IMR-90 (cell line): ENCODE measurements at regions not wholly inside any gene's neighbourhood (a gene's known extent, or its start where the extent isn't known, plus 50 kb on each side); places are given as distances from the start of the nearest gene placed in this dataset.

Source experiments
- ATAC-seq: fragments of 200-7000 bp; cut with Tn5 transposase; 2 replicates; pipeline ENCODE4 v1.9.1; 2020; ENCODE audit warnings: low read depth, mild to moderate bottlenecking, moderate library complexity
- BruUV-seq: library from RNA; stranded (reverse); fragments of 400-500 nt; replicated peaks from 2 replicates; lab custom pipeline; 2021; lab: Mats Ljungman, UMichigan
- CTCF ChIA-PET: fragments of 300-600 bp; formaldehyde crosslinking; extraction: SDS; loops from one replicate; lab custom pipeline; 2021; ENCODE audit warnings: antibody characterized with exemption; lab: Yijun Ruan, JAX
- POLR2A ChIA-PET: fragments of 300-600 bp; sonication (Branson Sonifier 250); formaldehyde crosslinking; loops from one replicate; lab custom pipeline; 2022; ENCODE audit warnings: antibody characterized with exemption; ENCODE audit not compliant: unreplicated experiment; lab: Charles Lee
- DNase-seq: peaks from one replicate; pipeline ENCODE4 v3.0.0; 2013
- H2AFZ ChIP-seq: replicated peaks from 2 replicates; pipeline ENCODE3; 2013; ENCODE audit warnings: low read length, mild to moderate bottlenecking; ENCODE audit not compliant: poor library complexity
- H2AK5ac ChIP-seq: 2 replicates; pipeline ENCODE4 v1.6.1; 2013; ENCODE audit warnings: low read depth, low read length, inconsistent platforms
- H2AK9ac ChIP-seq: replicated peaks from 2 replicates; pipeline ENCODE3; 2013; ENCODE audit warnings: mild to moderate bottlenecking, low read depth, low read length, moderate library complexity; ENCODE audit not compliant: poor library complexity
- H2BK120ac ChIP-seq: 2 replicates; pipeline ENCODE4 v1.6.1; 2013; ENCODE audit warnings: low read depth, low read length, inconsistent platforms
- H2BK15ac ChIP-seq: 3 replicates; pipeline ENCODE4 v1.6.1; 2013; ENCODE audit warnings: low read depth, low read length, inconsistent platforms
- H2BK20ac ChIP-seq: 2 replicates; pipeline ENCODE4 v1.6.1; 2013; ENCODE audit warnings: low read depth, mild to moderate bottlenecking, inconsistent platforms, low read length, moderate library complexity
- H2BK5ac ChIP-seq: 2 replicates; pipeline ENCODE4 v1.6.1; 2013; ENCODE audit warnings: mild to moderate bottlenecking, low read depth, low read length, inconsistent platforms; ENCODE audit not compliant: poor library complexity, severe bottlenecking
- H3K14ac ChIP-seq: replicated peaks from 2 replicates; pipeline ENCODE4 v1.6.1; 2013; ENCODE audit warnings: low read depth, low read length, inconsistent platforms
- H3K18ac ChIP-seq: 2 replicates; pipeline ENCODE4 v1.6.1; 2013; ENCODE audit warnings: low read depth, low read length, control low read depth
- H3K23ac ChIP-seq: 2 replicates; pipeline ENCODE4 v1.6.1; 2013; ENCODE audit warnings: low read depth, low read length, inconsistent platforms
- H3K27ac ChIP-seq: 2 replicates; pipeline ENCODE4 v1.5.1; 2013; ENCODE audit warnings: mild to moderate bottlenecking, control low read depth, low read length; ENCODE audit not compliant: insufficient read depth
- H3K27me3 ChIP-seq: 2 replicates; pipeline ENCODE4 v1.6.1; 2013; ENCODE audit warnings: low read length; ENCODE audit not compliant: control insufficient read depth, insufficient read depth
- H3K36me3 ChIP-seq: 2 replicates; pipeline ENCODE4 v1.6.1; 2013; ENCODE audit warnings: low read length, mixed read lengths; ENCODE audit not compliant: control insufficient read depth, insufficient read depth
- H3K4ac ChIP-seq: 2 replicates; pipeline ENCODE4 v1.6.1; 2013; ENCODE audit warnings: low read depth, low read length, inconsistent platforms
- H3K4me1 ChIP-seq: 2 replicates; pipeline ENCODE4 v1.6.1; 2013; ENCODE audit warnings: low read length, mixed read lengths; ENCODE audit not compliant: control insufficient read depth, insufficient read depth
- H3K4me2 ChIP-seq: 2 replicates; pipeline ENCODE4 v1.6.1; 2013; ENCODE audit warnings: low read depth, mild to moderate bottlenecking, control low read depth, low read length, moderate library complexity
- H3K4me3 ChIP-seq: 2 replicates; pipeline ENCODE4 v1.5.1; 2013; ENCODE audit warnings: low read depth, mild to moderate bottlenecking, control low read depth, low read length, moderate library complexity; ENCODE audit not compliant: insufficient read depth
- H3K56ac ChIP-seq: 2 replicates; pipeline ENCODE4 v1.6.1; 2013; ENCODE audit warnings: low read length, inconsistent platforms; ENCODE audit not compliant: insufficient read depth; ENCODE audit errors: extremely low read depth
- H3K79me1 ChIP-seq, 2 experiments: 2 replicates each; pipeline ENCODE4 v1.6.1; 2013; ENCODE audit warnings: low read length in 2 of 2, inconsistent platforms in 1 of 2, low read depth in 1 of 2
- H3K9ac ChIP-seq: 2 replicates; pipeline ENCODE4 v1.6.1; 2013; ENCODE audit warnings: low read depth, low read length, control low read depth
- H3K9me1 ChIP-seq: 2 replicates; pipeline ENCODE4 v1.6.1; 2013; ENCODE audit warnings: low read length, inconsistent platforms; ENCODE audit not compliant: insufficient read depth
- H3K9me3 ChIP-seq: 2 replicates; pipeline ENCODE4 v1.6.1; 2013; ENCODE audit warnings: low read length; ENCODE audit not compliant: control insufficient read depth, insufficient read depth
- H4K20me1 ChIP-seq: 2 replicates; pipeline ENCODE4 v1.6.1; 2013; ENCODE audit warnings: low read length, inconsistent platforms; ENCODE audit not compliant: insufficient read depth
- H4K5ac ChIP-seq: 2 replicates; pipeline ENCODE4 v1.6.1; 2013; ENCODE audit warnings: mild to moderate bottlenecking, low read depth, low read length, control low read depth
- H4K8ac ChIP-seq, 2 experiments: 2 replicates each; pipeline ENCODE4 v1.6.1; 2013; ENCODE audit warnings: low read depth in 2 of 2, low read length in 2 of 2, control low read depth in 1 of 2, inconsistent platforms in 1 of 2
- H4K91ac ChIP-seq: 2 replicates; pipeline ENCODE4 v1.6.1; 2013; ENCODE audit warnings: low read depth, low read length, inconsistent platforms; ENCODE audit not compliant: insufficient read depth
- MXI1 ChIP-seq: IDR thresholded peaks from 2 replicates; pipeline ENCODE4 v1.6.1; 2012; ENCODE audit warnings: low read depth, mild to moderate bottlenecking, low read length, moderate library complexity, borderline replicate concordance
- WGBS, 2 experiments: methylation state at CpG; one replicate each; pipeline versions ENCODE4 v1.1.5 to v1.1.7; 2013; ENCODE audit warnings: missing lambda C conversion rate in 2 of 2; ENCODE audit not compliant: insufficient read length in 1 of 2; ENCODE audit errors: extremely low coverage in 2 of 2; 5-methylcytosine and 5-hydroxymethylcytosine counted together
- dilution Hi-C: fragments of 300-500 bp; cut with HindIII; formaldehyde crosslinking; loops from one replicate; pipeline ENCODE4 v1.14.3; 2018; ENCODE audit warnings: low sequenced_read_pairs; ENCODE audit not compliant: unreplicated experiment
- in situ Hi-C: fragments of 300-500 bp; cut with MboI; formaldehyde crosslinking; loops from 3 replicates; pipeline ENCODE4 v1.14.3; 2019; ENCODE audit warnings: low sequenced_read_pairs, inconsistent platforms, mixed read lengths
- intact Hi-C: fragments of 100-400 bp; cut with micrococcal nuclease; formaldehyde crosslinking; loops from 2 replicates; pipeline ENCODE4 v1.10.0; 2022

DNA sequence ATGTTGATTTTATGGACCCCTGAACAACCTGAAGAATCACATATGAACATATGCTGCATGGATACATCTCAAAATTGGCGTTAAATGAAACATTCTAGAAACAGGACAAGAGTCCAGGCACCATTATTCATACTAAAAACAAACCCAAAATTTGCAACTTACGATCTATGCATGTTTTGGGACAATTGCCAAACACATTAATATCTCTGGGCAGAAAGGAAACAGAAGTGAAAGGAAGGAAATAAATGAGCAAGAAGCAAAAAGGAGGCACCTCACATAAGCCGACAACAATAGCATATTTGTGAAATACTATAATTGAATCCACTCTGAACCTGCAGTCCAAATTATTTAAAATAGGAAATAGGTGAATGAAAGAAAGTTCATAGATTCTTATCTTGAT lies 1505.3 kb downstream of the AACS start:
- Histone ChIP-seq H4K8ac (no peak overlapping the region), H3K9ac (no peak overlapping the region), H4K20me1 (no peaks in the 10 kb centered on the region), H3K23ac (no peak overlapping the region), H3K36me3 (no peaks in the 10 kb centered on the region), H3K18ac (no peak overlapping the region), H3K4ac (no peak overlapping the region), H2AFZ (no peak overlapping the region), H3K9me1 (no peaks in the 10 kb centered on the region), H2BK20ac (no peak overlapping the region), H3K4me3 (no peak overlapping the region), H3K4me1 (no peaks in the 10 kb centered on the region), H2BK15ac (no peak overlapping the region), H3K4me2 (no peak overlapping the region), H2AK9ac (no peak overlapping the region), H3K56ac (no peak overlapping the region), H2BK120ac (no peak overlapping the region), H2BK5ac (no peak overlapping the region), H3K27me3 (no peaks in the 10 kb centered on the region), H3K79me1 (no peaks in the 10 kb centered on the region), H4K91ac (no peak overlapping the region), H2AK5ac (no peak overlapping the region), H3K9me3 (peaks cover 12% of the 10 kb centered on the region), H3K27ac (no peak overlapping the region), H4K5ac (no peak overlapping the region), H3K14ac (no peak overlapping the region)
- in situ Hi-C loops, result no loop called here
- TF ChIP-seq MXI1, result no peak
- ChIA-PET POLR2A (no interaction called here), CTCF (no interaction called here)
- WGBS, 2 experiments, result 0% methylated on average over 1 of the region's 3 CpGs; no CpG with 5 or more reads in 1 of the 2 experiments
- ATAC-seq (no peak), DNase-seq (no peak)
- dilution Hi-C loops, result no loop called here
- no TSS peak for BruUV-seq
- intact Hi-C loops, result no loop called here
